ENCODE measurements at regions not wholly inside any gene's neighbourhood (a gene's known extent, or its start where the extent isn't known, plus 50 kb on each side); places are given as distances from the start of the nearest gene placed in this dataset.
A peak's percentile ranks its signal among the peaks of the same experiment; 100 is the strongest.

- no peak for DNase-seq
Measured at GRCh38 chr19:34305221-34306083, 51.1 kb downstream of the GARRE1 start.

- DNase-seq, result no peak
Measured at GRCh38 chr19:34306213-34306661, 51.9 kb downstream of the GARRE1 start.

GRCh38 chr19:34306824-34307223, 52.5 kb downstream of the GARRE1 start:
- no peak for DNase-seq

- no peak for DNase-seq
Measured at GRCh38 chr19:34308381-34309367, 54.3 kb downstream of the GARRE1 start.

- no peak for DNase-seq
Measured at GRCh38 chr19:34309368-34310138, 55.2 kb downstream of the GARRE1 start.

GRCh38 chr19:34310494-34310981, 54.5 kb upstream of the GPI start:
- peak; percentile 30 for DNase-seq

- DNase-seq, result no peak
Measured at GRCh38 chr19:34313188-34313587, 51.8 kb upstream of the GPI start.

- DNase-seq, result no peak
Measured at GRCh38 chr19:34314437-34315313, 50.3 kb upstream of the GPI start.

Measured in COR-L47 (cell line).